ENCODE measurements at regions not wholly inside any gene's neighbourhood (a gene's known extent, or its start where the extent isn't known, plus 50 kb on each side); places are given as distances from the start of the nearest gene placed in this dataset.

- no peak for TF ChIP-seq CTCF (IDR thresholded peaks at IDR 0.05; ENCODE audit: insufficient read depth, low read length, poor library complexity, severe bottlenecking)
- no peak for TF ChIP-seq EZH2phosphoT487 (conservative IDR thresholded peaks at IDR 0.05; ENCODE audit: low read length)
Measured at GRCh38 chr22:49095366-49095765, 732.3 kb downstream of the BRD1 start.
